ENCODE measurements at regions not wholly inside any gene's neighbourhood (a gene's known extent, or its start where the extent isn't known, plus 50 kb on each side); places are given as distances from the start of the nearest gene placed in this dataset.

GRCh38 chr11:121932646-121933185 lies 183.3 kb downstream of the BLID start:
- no peak for TF ChIP-seq CTCF (IDR thresholded peaks at IDR 0.05; ENCODE audit: insufficient read depth, low read depth, low read length)
- Histone ChIP-seq H3K36me3 (ENCODE audit: control insufficient read depth, insufficient read depth, low read length) (no peaks in the 10 kb centered on the region), H3K27me3 (ENCODE audit: control insufficient read depth, insufficient read depth, low read length) (no peaks in the 10 kb centered on the region), H3K4me3 (ENCODE audit: low read depth, low read length) (no peak overlapping the region)
- ChIA-PET POLR2A (interaction anchor here (0.7 kb wide), 1 partner anchor 90 kb away, joined by 3 read pairs; no protein-coding TSS in a partner anchor), CTCF (interaction anchor here (0.7 to 1.2 kb wide), 2 partner anchors 12 to 15 kb away, joined by 3 read pairs; no protein-coding TSS in a partner anchor)
- no peak for DNase-seq (ENCODE audit: low read depth)

DNA sequence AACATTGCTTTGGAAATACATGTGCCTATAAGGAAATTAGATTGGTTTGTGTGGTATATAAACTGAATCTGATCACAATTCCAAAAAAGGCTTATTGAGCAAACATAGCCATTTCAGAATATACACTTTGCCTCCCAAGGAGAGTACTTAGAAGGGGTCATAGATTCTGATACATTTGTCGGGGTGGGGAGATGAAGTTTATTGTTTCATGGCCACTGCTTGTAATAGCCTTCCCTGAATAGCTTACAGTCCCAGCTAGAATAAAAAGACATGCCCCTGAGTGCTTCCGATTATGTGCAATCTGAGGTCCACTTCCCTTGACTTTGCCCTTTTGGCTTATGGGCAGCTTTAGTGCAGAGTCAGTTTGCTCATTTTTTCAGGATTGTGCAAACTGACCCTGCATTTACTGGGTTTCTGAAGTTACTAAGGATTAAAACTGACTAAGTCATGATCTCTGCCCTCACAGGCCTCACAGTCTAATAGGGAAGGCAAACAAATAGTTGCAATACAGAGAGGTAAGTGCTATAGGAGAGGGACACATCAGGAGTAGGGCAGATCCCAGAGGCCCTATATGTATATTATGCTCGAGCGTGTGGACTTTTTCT lies 184.2 kb downstream of the BLID start:
- no peak for TF ChIP-seq CTCF (IDR thresholded peaks at IDR 0.05; ENCODE audit: insufficient read depth, low read depth, low read length)
- ChIA-PET POLR2A (interaction anchor here (0.7 kb wide), 1 partner anchor 89 kb away, joined by 3 read pairs; no protein-coding TSS in a partner anchor), CTCF (interaction anchor here (0.7 to 1.2 kb wide), 2 partner anchors 12 to 14 kb away, joined by 3 read pairs; no protein-coding TSS in a partner anchor)
- DNase-seq (ENCODE audit: low read depth): no peak
- no peak overlapping the region for H3K4me3 ChIP-seq (ENCODE audit: low read depth, low read length)
- no peaks in the 10 kb centered on the region for H3K27me3 ChIP-seq (ENCODE audit: control insufficient read depth, insufficient read depth, low read length)
- H3K36me3 ChIP-seq (ENCODE audit: control insufficient read depth, insufficient read depth, low read length): no peaks in the 10 kb centered on the region

GRCh38 chr11:121931121-121931520 lies 184.9 kb downstream of the BLID start:
- Histone ChIP-seq H3K36me3 (ENCODE audit: control insufficient read depth, insufficient read depth, low read length) (no peaks in the 10 kb centered on the region), H3K27me3 (ENCODE audit: control insufficient read depth, insufficient read depth, low read length) (no peaks in the 10 kb centered on the region), H3K4me3 (ENCODE audit: low read depth, low read length) (no peak overlapping the region)
- CTCF ChIA-PET: no interaction called here
- POLR2A ChIA-PET: no interaction called here
- no peak for TF ChIP-seq CTCF (IDR thresholded peaks at IDR 0.05; ENCODE audit: insufficient read depth, low read depth, low read length)
- no peak for DNase-seq (ENCODE audit: low read depth)

DNA sequence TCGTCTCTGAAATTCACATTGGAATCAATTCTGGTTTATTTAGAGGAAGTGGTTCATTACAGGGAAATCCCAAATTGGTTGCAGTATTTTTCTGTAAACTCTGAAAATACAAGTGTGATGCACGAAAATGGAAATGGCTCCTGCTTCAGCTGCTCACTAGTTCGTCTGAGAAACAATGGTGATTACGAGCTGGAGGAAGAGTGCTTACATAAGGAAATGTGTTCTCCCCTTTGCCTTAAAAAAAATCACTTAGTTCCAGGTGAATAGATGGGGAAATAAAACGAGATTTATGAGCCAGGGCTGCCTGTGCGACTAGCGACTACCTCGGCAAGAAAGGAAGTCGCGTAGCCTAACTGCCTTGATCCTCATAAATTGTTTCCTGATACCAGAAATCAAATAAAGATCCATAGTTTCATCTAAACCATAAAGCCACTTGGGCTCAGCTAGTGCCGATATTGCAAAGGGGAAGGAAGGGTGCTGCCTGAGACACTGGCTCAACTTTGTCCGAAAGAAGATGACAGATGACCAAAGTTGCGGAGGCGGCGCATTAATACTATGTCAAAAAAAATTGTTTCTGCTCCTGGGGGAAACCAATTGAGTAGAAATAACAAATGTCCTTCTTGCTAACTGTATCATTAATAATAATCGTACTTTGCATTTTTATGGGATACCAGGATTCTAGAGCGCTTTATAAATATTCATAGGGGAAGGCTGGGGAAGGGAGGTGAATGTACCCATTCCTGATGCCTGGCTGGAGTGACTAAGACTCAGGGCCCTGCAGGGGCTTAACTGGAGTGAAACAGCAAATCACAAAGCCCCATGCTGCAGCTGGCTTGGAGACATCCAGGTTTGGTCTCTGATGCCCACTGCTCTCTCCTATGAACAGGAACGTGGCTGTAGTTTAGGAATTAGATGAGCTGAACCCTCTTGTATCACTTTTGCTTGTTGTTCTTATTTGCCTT lies 185.7 kb downstream of the BLID start:
- H3K27me3 ChIP-seq (ENCODE audit: control insufficient read depth, insufficient read depth, low read length): no peaks in the 10 kb centered on the region
- no peak for DNase-seq (ENCODE audit: low read depth)

More for the DNA sequence above, 185.7 kb downstream of the BLID start:
- ChIA-PET POLR2A (interaction anchor here (0.6 kb wide), 1 partner anchor 10 kb away, joined by 7 read pairs; no protein-coding TSS in a partner anchor), CTCF (interaction anchor here (2.6 kb wide), 1 partner anchor 14 kb away, joined by 15 read pairs; no protein-coding TSS in a partner anchor)
- no peak for TF ChIP-seq CTCF (IDR thresholded peaks at IDR 0.05; ENCODE audit: insufficient read depth, low read depth, low read length)
- no peak overlapping the region for H3K4me3 ChIP-seq (ENCODE audit: low read depth, low read length)
- no peaks in the 10 kb centered on the region for H3K36me3 ChIP-seq (ENCODE audit: control insufficient read depth, insufficient read depth, low read length)
